ENCODE measurements at regions not wholly inside any gene's neighbourhood (a gene's known extent, or its start where the extent isn't known, plus 50 kb on each side); places are given as distances from the start of the nearest gene placed in this dataset.

DNA sequence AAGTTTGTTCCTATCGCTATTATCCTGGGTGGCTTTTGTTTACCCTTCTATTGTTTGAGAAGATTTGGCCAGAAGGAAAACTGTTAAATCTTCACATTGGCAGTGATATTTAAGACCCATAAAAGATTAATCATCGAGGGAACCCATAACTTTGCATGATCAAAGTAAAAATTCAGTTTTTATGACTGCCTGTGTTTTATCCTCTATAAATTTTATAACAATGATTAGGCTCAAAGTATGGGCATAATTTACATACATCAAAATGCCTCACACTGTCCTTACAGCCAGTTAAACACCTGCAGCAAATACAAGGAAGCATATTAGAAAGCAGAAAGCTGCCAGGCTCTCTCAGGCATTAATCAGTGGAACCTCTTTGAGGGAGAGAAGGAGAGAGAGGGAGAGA is 289.1 kb downstream of the ICOS start:
- no peaks in the 10 kb centered on the region for H3K36me3 ChIP-seq (ENCODE audit: control insufficient read depth in 2 of 2, insufficient read depth in 1 of 2, low read length in 2 of 2)
- H3K9me3 ChIP-seq (ENCODE audit: control insufficient read depth, insufficient read depth, low read depth, low read length): no peaks in the 10 kb centered on the region
- no peak overlapping the region for H3K4me3 ChIP-seq (ENCODE audit: low read depth, low read length)
- no peak overlapping the region for H3K27ac ChIP-seq (ENCODE audit: extremely low read depth, low read depth, low read length)
- CTCF ChIA-PET: interaction anchor here (0.6 to 1.1 kb wide), 2 partner anchors 235 to 1773 kb away, joined by 3 to 4 read pairs; no protein-coding TSS in a partner anchor
- peaks cover 14% of the 10 kb centered on the region for H3K4me1 ChIP-seq (ENCODE audit: control insufficient read depth, insufficient read depth, low read length)
- POLR2A ChIA-PET: no interaction called here
- TF ChIP-seq ZNF488 (tag by site-specific recombination; IDR thresholded peaks at IDR 0.05) (no peak), TRIM28 (IDR thresholded peaks at IDR 0.05; ENCODE audit: borderline replicate concordance, low read length) (no peak), SCRT2 (tag by site-specific recombination; IDR thresholded peaks at IDR 0.05) (no peak), GLIS2 (tag by site-specific recombination; IDR thresholded peaks at IDR 0.05) (no peak), ZNF549 (tag by site-specific recombination; IDR thresholded peaks at IDR 0.05) (no peak), ZNF664 (tag by site-specific recombination; IDR thresholded peaks at IDR 0.05) (no peak), ZNF335 (tag by site-specific recombination; conservative IDR thresholded peaks at IDR 0.05) (peak; percentile 70), OVOL3 (tag by site-specific recombination; IDR thresholded peaks at IDR 0.05) (peak; percentile 58; the same call in 1 of the 2 replicates), ZNF18 (tag by site-specific recombination; IDR thresholded peaks at IDR 0.05) (0 out of 2 replicates have a peak, but pooled peaks have one; percentile 19), RBAK (tag by site-specific recombination; IDR thresholded peaks at IDR 0.05) (no peak), HIC1 (tag by site-specific recombination; IDR thresholded peaks at IDR 0.05) (no peak), ZBTB44 (tag by site-specific recombination; IDR thresholded peaks at IDR 0.05) (0 out of 2 replicates have a peak, but pooled peaks have one; percentile 20), ZNF610 (tag by site-specific recombination; IDR thresholded peaks at IDR 0.05; ENCODE audit: borderline replicate concordance) (no peak), ZNF623 (tag by site-specific recombination; IDR thresholded peaks at IDR 0.05) (no peak), ZNF843 (tag by site-specific recombination; IDR thresholded peaks at IDR 0.05) (peak; percentile 86), FEZF1 (tag by site-specific recombination; IDR thresholded peaks at IDR 0.05) (peak; percentile 57; the same call in 1 of the 2 replicates), ZNF785 (tag by site-specific recombination; IDR thresholded peaks at IDR 0.05) (no peak), TCF7L2 (IDR thresholded peaks at IDR 0.05; ENCODE audit: borderline replicate concordance, low read depth, low read length) (peak; percentile 33; the same call in 1 of the 2 replicates)
- TF ChIP-seq, protein P1, sequence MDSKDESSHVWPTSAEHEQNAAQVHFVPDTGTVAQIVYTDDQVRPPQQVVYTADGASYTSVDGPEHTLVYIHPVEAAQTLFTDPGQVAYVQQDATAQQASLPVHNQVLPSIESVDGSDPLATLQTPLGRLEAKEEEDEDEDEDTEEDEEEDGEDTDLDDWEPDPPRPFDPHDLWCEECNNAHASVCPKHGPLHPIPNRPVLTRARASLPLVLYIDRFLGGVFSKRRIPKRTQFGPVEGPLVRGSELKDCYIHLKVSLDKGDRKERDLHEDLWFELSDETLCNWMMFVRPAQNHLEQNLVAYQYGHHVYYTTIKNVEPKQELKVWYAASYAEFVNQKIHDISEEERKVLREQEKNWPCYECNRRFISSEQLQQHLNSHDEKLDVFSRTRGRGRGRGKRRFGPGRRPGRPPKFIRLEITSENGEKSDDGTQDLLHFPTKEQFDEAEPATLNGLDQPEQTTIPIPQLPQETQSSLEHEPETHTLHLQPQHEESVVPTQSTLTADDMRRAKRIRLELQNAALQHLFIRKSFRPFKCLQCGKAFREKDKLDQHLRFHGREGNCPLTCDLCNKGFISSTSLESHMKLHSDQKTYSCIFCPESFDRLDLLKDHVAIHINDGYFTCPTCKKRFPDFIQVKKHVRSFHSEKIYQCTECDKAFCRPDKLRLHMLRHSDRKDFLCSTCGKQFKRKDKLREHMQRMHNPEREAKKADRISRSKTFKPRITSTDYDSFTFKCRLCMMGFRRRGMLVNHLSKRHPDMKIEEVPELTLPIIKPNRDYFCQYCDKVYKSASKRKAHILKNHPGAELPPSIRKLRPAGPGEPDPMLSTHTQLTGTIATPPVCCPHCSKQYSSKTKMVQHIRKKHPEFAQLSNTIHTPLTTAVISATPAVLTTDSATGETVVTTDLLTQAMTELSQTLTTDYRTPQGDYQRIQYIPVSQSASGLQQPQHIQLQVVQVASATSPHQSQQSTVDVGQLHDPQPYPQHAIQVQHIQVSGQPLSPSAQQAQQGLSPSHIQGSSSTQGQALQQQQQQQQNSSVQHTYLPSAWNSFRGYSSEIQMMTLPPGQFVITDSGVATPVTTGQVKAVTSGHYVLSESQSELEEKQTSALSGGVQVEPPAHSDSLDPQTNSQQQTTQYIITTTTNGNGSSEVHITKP (tag by site-specific recombination; IDR thresholded peaks at IDR 0.05): no peak
- TF ChIP-seq, protein P2, sequence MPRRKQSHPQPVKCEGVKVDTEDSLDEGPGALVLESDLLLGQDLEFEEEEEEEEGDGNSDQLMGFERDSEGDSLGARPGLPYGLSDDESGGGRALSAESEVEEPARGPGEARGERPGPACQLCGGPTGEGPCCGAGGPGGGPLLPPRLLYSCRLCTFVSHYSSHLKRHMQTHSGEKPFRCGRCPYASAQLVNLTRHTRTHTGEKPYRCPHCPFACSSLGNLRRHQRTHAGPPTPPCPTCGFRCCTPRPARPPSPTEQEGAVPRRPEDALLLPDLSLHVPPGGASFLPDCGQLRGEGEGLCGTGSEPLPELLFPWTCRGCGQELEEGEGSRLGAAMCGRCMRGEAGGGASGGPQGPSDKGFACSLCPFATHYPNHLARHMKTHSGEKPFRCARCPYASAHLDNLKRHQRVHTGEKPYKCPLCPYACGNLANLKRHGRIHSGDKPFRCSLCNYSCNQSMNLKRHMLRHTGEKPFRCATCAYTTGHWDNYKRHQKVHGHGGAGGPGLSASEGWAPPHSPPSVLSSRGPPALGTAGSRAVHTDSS (tag by site-specific recombination; IDR thresholded peaks at IDR 0.05): no peak
- TF ChIP-seq, protein P3, sequence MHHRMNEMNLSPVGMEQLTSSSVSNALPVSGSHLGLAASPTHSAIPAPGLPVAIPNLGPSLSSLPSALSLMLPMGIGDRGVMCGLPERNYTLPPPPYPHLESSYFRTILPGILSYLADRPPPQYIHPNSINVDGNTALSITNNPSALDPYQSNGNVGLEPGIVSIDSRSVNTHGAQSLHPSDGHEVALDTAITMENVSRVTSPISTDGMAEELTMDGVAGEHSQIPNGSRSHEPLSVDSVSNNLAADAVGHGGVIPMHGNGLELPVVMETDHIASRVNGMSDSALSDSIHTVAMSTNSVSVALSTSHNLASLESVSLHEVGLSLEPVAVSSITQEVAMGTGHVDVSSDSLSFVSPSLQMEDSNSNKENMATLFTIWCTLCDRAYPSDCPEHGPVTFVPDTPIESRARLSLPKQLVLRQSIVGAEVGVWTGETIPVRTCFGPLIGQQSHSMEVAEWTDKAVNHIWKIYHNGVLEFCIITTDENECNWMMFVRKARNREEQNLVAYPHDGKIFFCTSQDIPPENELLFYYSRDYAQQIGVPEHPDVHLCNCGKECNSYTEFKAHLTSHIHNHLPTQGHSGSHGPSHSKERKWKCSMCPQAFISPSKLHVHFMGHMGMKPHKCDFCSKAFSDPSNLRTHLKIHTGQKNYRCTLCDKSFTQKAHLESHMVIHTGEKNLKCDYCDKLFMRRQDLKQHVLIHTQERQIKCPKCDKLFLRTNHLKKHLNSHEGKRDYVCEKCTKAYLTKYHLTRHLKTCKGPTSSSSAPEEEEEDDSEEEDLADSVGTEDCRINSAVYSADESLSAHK (tag by site-specific recombination; IDR thresholded peaks at IDR 0.05): peak; percentile 83
- TF ChIP-seq, protein P4, sequence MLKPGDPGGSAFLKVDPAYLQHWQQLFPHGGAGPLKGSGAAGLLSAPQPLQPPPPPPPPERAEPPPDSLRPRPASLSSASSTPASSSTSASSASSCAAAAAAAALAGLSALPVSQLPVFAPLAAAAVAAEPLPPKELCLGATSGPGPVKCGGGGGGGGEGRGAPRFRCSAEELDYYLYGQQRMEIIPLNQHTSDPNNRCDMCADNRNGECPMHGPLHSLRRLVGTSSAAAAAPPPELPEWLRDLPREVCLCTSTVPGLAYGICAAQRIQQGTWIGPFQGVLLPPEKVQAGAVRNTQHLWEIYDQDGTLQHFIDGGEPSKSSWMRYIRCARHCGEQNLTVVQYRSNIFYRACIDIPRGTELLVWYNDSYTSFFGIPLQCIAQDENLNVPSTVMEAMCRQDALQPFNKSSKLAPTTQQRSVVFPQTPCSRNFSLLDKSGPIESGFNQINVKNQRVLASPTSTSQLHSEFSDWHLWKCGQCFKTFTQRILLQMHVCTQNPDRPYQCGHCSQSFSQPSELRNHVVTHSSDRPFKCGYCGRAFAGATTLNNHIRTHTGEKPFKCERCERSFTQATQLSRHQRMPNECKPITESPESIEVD (tag by site-specific recombination; IDR thresholded peaks at IDR 0.05): peak; percentile 86

Data from HEK293 (cell line).